Activated CD4-positive, alpha-beta T cell treated with anti-CD3 and anti-CD28 coated beads for 48 hours (primary cell): ENCODE measurements at regions not wholly inside any gene's neighbourhood (a gene's known extent, or its start where the extent isn't known, plus 50 kb on each side); places are given as distances from the start of the nearest gene placed in this dataset.
"Not testable (repeated sequence)": the region's sequence is repeated elsewhere in the genome, so short reads cannot be mapped to it uniquely, and the experiment has no call there.

Source experiments
- DNase-seq: peaks from one replicate; pipeline ENCODE4 v3.0.0-alpha.2; 2020

DNA sequence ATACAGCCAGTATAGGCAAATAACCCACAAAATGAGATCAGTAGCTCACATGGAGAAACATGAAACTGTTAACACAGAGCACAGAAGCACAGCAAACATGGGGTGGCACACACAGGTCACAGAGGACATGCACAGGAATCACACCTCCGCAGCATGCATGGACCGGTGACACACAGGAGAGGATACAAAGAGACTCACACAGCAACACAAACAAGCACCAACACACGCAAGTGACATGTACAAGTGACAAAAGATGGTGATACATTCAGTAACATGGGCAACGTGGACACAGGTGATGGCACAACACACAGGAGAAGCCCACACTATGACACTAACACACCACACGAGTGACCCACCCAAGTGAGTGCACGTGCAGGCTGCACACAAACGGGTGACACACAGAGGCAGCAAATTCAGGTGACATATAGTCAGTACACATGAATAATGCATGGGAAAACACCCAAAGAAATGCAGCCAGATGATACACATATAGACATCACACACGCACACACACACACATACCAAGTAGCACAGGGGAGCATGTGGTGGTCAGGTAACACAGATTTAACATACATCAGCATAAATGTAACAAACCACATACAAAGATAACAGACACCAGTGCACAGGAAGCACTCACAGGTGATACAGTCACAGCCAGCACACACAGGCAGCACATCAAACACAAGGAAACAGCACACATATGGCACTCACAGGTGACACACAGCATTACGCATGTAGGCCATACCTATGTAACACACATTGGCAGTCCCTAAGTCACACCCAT is 216.0 kb upstream of the SFSWAP start:
- no peak for DNase-seq

DNA sequence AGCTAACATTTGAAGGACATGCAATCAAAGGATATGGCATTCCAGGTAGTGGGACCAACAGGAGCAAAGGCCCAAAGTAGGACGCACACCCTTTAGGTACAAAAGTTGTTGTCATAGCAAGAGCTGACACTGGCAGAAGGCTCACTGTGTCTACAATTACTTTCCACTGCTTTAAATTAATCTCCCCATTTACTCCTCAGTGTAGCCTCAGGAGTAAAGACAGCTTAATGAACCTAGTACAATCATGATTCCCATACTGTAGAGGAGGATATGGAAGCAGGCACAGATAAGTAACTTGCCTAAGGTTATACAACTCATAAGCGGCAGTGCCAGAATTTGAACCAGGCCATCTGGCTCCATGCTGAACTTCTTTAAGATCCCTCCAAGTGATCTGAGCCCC is 212.9 kb upstream of the SFSWAP start:
- DNase-seq, result no peak

DNA sequence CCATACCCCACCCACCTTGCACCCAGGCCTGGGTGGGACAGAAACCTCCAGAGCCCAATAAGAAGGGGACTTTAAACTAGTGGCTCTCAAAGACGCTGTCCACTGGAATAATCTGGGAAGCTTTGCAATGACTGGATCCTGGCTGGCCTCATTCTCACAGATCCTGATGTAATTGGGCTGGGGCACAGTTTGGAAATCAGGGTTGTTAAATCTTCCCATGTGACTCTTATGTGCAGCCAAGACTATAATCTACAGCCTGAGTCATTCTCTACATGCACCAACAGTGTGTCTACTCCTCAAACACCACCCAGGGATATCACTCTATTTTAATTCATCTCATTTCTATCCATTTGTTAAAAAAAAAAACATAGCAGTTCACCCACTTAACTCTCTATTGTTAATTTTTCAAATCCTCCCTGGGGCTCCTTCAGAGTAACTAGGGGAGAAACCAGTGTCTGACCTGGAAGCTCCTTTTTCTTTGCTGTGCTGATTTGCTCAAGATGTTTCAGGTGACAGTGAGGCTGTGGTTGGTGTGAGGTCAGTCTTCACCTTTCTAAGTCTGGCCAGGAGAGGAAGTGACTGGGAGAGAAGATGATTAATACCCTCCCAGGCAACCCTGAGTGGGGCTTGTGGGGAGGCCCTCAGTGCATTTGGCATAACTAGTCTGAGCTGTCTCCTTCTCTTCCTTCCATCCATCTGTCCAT is 211.6 kb upstream of the SFSWAP start:
- DNase-seq, result no peak

- no peak for DNase-seq
Observed at GRCh38 chr12:131499864-131500190, 211.1 kb upstream of the SFSWAP start.

GRCh38 chr12:131500564-131500963 is 210.3 kb upstream of the SFSWAP start:
- no peak for DNase-seq

DNA sequence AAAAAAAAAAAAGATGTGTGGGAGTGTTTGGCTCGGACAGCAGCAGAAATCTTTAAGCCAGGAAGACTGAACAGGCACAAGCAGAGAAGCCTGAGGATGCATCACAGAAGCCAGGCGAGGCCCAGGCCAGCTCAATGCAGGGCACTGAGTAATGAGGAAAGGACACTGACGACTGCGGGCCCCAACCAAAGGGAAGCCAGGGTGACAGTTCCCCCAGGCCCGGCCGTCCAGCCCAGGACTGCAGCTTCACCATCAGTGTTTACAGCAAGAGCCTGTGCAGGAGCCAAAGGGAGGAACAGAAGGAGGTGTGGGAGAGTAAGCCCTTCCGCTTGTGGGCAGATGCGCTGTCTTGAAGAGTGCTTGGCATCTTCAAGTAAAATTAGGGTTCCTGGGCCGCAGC is 205.3 kb upstream of the SFSWAP start:
- DNase-seq, result no peak

- no peak for DNase-seq
Observed at GRCh38 chr12:131506426-131506825, 204.5 kb upstream of the SFSWAP start.

DNA sequence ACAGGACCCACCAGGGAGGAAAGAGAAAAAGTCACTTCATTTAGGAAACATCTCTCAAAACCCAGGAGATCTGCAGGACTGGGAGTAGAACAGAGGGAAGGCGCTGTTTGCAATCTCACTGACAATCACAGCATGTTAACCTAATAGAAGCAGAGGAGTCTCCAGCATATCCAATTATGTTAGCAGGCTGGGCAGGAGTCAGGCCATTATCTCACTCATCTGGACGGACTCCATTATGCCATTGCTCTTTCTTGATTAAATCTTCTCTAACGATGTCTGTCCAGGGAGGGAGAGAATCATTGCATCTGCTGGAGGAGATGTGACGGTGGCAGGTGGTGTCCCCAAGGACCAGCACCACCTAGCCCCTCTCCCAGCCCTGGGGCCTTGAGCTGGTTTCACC is 203.8 kb upstream of the SFSWAP start:
- DNase-seq, result no peak

DNA sequence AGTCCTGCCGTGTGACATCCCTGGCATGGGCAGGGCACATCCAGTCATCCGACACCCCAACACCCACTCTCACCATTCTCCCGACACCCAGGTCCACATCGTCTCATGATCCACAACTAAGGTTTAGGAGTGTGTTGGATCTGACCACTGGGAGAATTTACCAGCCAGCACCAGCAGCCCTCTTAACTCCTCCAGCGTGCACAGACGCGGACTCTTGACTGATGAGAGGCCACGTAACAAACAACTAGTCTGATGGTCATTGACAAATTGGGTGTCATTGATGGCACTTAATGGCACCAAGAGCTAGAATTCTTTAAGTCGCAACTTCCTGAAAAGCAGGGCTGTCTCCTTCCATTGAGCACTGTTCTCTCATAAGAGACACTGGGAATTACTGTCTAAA is 203.0 kb upstream of the SFSWAP start:
- no peak for DNase-seq

DNA sequence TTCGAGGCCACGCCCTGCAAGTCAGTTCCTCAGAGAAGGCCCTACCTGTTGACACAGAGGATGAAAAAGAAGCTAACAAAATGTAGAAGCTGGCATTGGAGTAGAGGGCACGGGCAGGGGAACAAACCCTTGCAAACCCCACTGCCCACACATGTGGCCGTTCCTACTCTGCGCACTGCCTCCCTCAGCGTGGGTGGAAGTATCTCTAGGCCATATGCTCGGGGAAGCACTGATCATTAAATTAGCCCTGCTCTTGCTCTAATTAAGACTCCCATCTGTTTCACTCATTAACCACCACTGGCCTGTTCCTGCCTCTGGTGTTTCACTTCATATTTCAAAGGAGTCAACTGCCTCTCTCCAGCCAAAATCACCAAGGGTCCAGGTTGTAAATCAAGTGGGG is 201.2 kb upstream of the SFSWAP start:
- no peak for DNase-seq

GRCh38 chr12:131510431-131510830 is 200.5 kb upstream of the SFSWAP start:
- no peak for DNase-seq

DNA sequence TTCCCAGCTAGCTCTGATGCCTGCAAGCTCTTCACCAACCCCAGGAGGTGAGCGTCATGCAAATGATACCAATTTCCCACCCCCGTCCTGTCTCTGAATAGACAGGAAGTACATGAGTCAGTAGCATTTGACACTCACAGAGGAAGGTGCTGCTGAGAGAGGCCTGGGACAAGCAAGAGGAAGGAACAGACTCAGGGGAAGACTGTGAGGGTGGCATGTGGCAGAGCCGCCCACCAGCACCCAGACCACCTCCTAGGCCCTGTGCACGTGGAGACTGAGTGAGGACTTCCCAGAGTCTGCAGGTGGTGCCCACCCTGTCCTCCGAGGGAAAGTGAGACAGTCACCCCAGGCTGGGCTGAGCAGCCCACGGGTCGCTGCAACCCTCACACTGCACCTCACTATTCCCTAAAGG is 199.5 kb upstream of the SFSWAP start:
- peak; percentile 73 for DNase-seq

DNA sequence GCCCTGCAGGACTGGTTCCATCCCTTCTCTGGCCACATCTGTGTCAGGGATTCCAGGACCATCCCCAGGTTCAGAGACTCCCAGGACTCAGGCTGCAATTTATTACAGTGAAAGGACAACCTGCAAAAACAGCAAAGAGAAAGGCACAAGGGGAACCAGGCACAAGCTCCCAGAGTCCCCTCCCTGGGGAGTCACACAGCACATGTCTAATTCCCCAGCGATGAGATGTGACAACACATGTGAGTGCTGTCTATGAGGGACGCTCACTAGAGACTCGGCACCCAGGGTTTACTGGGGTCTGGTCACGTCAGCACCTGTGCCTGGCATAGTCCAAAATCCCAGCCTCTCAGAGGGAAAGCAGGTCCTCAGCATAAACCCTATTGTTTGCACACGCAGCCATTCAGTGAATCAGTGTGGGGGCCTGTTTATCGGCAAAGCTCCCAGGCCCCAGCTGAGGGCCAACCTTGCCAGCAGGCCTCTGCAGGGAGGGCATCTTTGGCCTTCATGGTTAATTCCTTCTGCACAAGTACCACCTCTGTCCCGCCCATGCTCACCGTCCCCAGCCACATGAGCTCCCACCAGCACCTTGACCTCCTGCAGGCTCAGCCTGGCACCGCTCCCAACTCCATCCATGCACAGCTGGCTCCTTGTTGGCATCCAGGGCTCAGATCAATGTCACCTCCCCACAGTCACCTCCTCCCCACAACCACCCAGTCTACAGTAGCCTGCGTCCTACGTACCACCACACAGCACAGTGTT is 198.9 kb upstream of the SFSWAP start:
- no peak for DNase-seq

GRCh38 chr12:131513606-131514005 is 197.3 kb upstream of the SFSWAP start:
- DNase-seq, result no peak

- not testable (repeated sequence) for DNase-seq
Observed at GRCh38 chr12:131520553-131520952, 190.3 kb upstream of the SFSWAP start.

- no peak for DNase-seq
Observed at GRCh38 chr12:131521326-131521725, 189.6 kb upstream of the SFSWAP start.

DNA sequence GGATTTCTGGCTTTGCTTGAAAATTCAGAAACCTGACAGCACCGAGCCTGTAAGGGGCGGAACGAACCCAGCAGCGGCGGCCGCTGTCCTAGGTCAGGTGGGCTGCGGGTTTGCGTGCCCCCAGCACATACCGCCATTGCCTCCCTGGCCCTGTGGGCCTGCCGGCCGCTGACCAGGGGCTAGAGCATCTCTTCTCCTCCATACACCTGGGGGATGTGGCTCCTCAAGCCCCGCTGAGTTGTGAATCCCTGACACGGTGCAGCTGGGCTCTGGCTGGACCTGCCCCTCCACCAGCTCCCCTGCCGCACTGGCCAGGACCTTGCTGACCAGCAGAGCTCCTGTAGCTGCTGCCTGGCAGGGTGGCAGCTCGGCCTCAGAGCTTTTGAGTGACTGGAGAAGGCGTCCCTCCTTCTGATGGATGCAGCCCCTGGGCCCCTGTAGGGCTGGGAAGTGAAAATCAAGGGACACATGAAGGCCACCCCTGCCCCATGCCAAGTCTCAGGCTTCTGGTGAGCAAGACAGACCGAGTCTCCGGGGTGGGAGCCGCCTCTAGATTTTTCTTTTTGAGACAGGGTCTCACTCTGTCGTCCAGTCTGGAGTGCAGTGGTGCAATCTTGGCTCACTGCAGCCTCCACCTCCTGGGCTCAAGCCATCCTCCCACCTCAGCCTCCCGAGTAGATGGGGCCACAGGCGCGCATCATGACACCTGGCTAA is 184.9 kb upstream of the SFSWAP start:
- DNase-seq, result no peak

- no peak for DNase-seq
Observed at GRCh38 chr12:131527092-131527491, 183.8 kb upstream of the SFSWAP start.

- DNase-seq, result no peak
Observed at GRCh38 chr12:131527736-131528135, 183.2 kb upstream of the SFSWAP start.

DNA sequence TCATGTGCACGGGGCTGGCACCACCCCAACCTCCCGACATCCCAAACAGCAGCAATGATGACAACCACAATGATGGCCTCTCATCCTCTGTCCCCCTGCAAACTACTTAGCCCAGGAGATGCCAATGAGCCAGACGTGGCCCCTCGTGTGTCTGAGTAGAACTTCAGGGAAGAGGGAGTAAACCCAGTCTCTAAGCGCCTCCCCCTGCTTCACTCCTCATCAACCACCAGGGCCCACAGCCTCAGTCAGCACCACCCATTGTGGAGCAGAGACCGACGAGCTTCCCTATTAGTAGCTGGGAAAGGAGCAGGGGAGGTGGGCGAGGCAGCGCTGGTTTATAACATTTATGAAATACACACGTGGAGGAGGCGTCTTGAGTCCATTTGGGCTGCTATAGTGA is 182.7 kb upstream of the SFSWAP start:
- no peak for DNase-seq

- no peak for DNase-seq
Observed at GRCh38 chr12:131528667-131529066, 182.2 kb upstream of the SFSWAP start.

GRCh38 chr12:131529196-131530040 is 181.5 kb upstream of the SFSWAP start:
- DNase-seq, result no peak

DNA sequence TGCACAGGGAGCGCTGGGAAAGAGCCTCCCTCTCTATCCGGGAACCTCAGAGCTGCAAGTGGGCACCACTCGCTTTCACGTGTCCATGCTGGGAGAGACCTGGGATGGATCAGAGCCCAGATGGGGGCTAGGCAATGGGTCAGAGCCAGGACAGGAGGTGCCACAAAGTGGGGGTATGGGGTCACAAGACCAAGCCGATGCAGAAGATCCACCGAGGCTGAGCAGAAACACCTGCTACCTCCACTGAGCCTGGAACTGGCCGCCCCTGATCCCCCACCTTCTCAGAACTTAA is 180.9 kb upstream of the SFSWAP start:
- DNase-seq, result no peak
